Neuronal stem cell (in vitro differentiated cells): ENCODE measurements at regions not wholly inside any gene's neighbourhood (a gene's known extent, or its start where the extent isn't known, plus 50 kb on each side); places are given as distances from the start of the nearest gene placed in this dataset.

ENCODE experiments used
- DNase-seq: peaks from one replicate; pipeline ENCODE4 v3.0.0-alpha.2; 2013; ENCODE audit warnings: low spot score
- H2AFZ ChIP-seq: one replicate; pipeline ENCODE4 v1.6.1; 2013; ENCODE audit warnings: mild to moderate bottlenecking, low read length, inconsistent platforms
- H2AK5ac ChIP-seq: 2 replicates; pipeline ENCODE4 v1.6.1; 2013; ENCODE audit warnings: low read depth, mild to moderate bottlenecking, inconsistent platforms, low read length, moderate library complexity, mixed read lengths
- H2BK120ac ChIP-seq: 2 replicates; pipeline ENCODE4 v1.6.1; 2013; ENCODE audit warnings: low read depth, mild to moderate bottlenecking, inconsistent platforms, low read length, moderate library complexity, mixed read lengths
- H2BK12ac ChIP-seq: one replicate; pipeline ENCODE4 v1.6.1; 2013; ENCODE audit warnings: low read length, inconsistent platforms
- H2BK15ac ChIP-seq: 2 replicates; pipeline ENCODE4 v1.6.1; 2013; ENCODE audit warnings: mild to moderate bottlenecking, low read length, inconsistent platforms, mixed read lengths
- H2BK5ac ChIP-seq: one replicate; pipeline ENCODE4 v1.6.1; 2013; ENCODE audit warnings: inconsistent platforms, mild to moderate bottlenecking, low read length, moderate library complexity
- H3K14ac ChIP-seq: one replicate; pipeline ENCODE4 v1.6.1; 2013; ENCODE audit warnings: low read length, inconsistent platforms
- H3K18ac ChIP-seq: 2 replicates; pipeline ENCODE4 v1.6.1; 2013; ENCODE audit warnings: low read length, inconsistent platforms
- H3K23ac ChIP-seq: 2 replicates; pipeline ENCODE4 v1.6.1; 2013; ENCODE audit warnings: low read depth, mild to moderate bottlenecking, mixed read lengths, low read length, inconsistent platforms; ENCODE audit not compliant: poor library complexity
- H3K27ac ChIP-seq: replicated peaks from 3 replicates; pipeline ENCODE4 v1.5.1; 2013; ENCODE audit warnings: low read length, inconsistent platforms
- H3K27me3 ChIP-seq, 3 experiments: 2 replicates each; pipeline ENCODE4 v1.6.1; 2013; ENCODE audit warnings: low read length in 3 of 3, mild to moderate bottlenecking in 2 of 3, inconsistent platforms in 1 of 3, low read depth in 1 of 3, mixed read lengths in 1 of 3, moderate library complexity in 1 of 3; ENCODE audit not compliant: control insufficient read depth in 3 of 3, insufficient read depth in 3 of 3
- H3K36me3 ChIP-seq, 2 donors: replicated peaks in 1 of 2; 2 replicates each; pipeline ENCODE4 v1.6.1; 2013; ENCODE audit warnings: low read length in 2 of 2; ENCODE audit not compliant: control insufficient read depth in 2 of 2, insufficient read depth in 2 of 2
- H3K4ac ChIP-seq: 2 replicates; pipeline ENCODE4 v1.6.1; 2013; ENCODE audit warnings: inconsistent platforms, mild to moderate bottlenecking, low read length, moderate library complexity
- H3K4me1 ChIP-seq, 2 donors: 1 replicate in 1 of 2; 2 replicates in 1 of 2; pipeline ENCODE4 v1.6.1; 2013; ENCODE audit warnings: low read length in 2 of 2, low read depth in 1 of 2; ENCODE audit not compliant: control insufficient read depth in 2 of 2, insufficient read depth in 1 of 2
- H3K4me2 ChIP-seq: one replicate; pipeline ENCODE4 v1.6.1; 2013; ENCODE audit warnings: mild to moderate bottlenecking, low read length, inconsistent platforms; ENCODE audit not compliant: insufficient read depth, poor library complexity, severe bottlenecking
- H3K4me3 ChIP-seq, 2 donors: 2 replicates each; pipeline ENCODE4 v1.5.1; 2013; ENCODE audit warnings: low read length in 2 of 2, mild to moderate bottlenecking in 2 of 2, inconsistent platforms in 1 of 2, moderate library complexity in 1 of 2
- H3K79me1 ChIP-seq: one replicate; pipeline ENCODE4 v1.6.1; 2013; ENCODE audit warnings: low read depth, mild to moderate bottlenecking, inconsistent platforms, low read length, moderate library complexity
- H3K9ac ChIP-seq: one replicate; pipeline ENCODE4 v1.6.1; 2013; ENCODE audit warnings: mild to moderate bottlenecking, low read depth, low read length, inconsistent platforms; ENCODE audit not compliant: poor library complexity
- H3K9me3 ChIP-seq, 2 donors: replicated peaks in 1 of 2; 2 replicates each; pipeline versions ENCODE3 to v1.6.1; 2013; ENCODE audit warnings: low read length in 2 of 2, mild to moderate bottlenecking in 2 of 2, inconsistent platforms in 1 of 2, low read depth in 1 of 2, mixed read lengths in 1 of 2, moderate library complexity in 1 of 2; ENCODE audit not compliant: control insufficient read depth in 2 of 2, insufficient read depth in 1 of 2
- H4K8ac ChIP-seq: one replicate; pipeline ENCODE4 v1.6.1; 2013; ENCODE audit warnings: low read depth, mild to moderate bottlenecking, inconsistent platforms, low read length, moderate library complexity
- H4K91ac ChIP-seq: one replicate; pipeline ENCODE4 v1.6.1; 2013; ENCODE audit warnings: low read length, low read depth, mild to moderate bottlenecking, inconsistent platforms; ENCODE audit not compliant: poor library complexity
- WGBS, 2 donors: extraction: QIAGEN DNeasy Blood & Tissue Kit; methylation state at CpG; one replicate each; pipeline ENCODE4 v1.1.7; 2013; ENCODE audit warnings: missing lambda C conversion rate in 2 of 2, mixed read lengths in 1 of 2; ENCODE audit not compliant: insufficient read length in 2 of 2, insufficient replicate concordance in 1 of 2; ENCODE audit errors: extremely low coverage in 2 of 2; 5-methylcytosine and 5-hydroxymethylcytosine counted together

GRCh38 chr11:44421090-44421675 is 111.2 kb upstream of the ALX4 start:
- no peak overlapping the region for H2AFZ ChIP-seq
- H3K4me1 ChIP-seq: peaks cover 2 to 16% of the 10 kb centered on the region in 2 donors
- no peak overlapping the region for H3K27ac ChIP-seq
- H3K36me3 ChIP-seq: no peaks in the 10 kb centered on the region
- no peak for DNase-seq
- H2BK15ac ChIP-seq: no peak overlapping the region
- no peaks in the 10 kb centered on the region for H3K9me3 ChIP-seq
- no peak overlapping the region for H3K18ac ChIP-seq
- H3K23ac ChIP-seq: no peak overlapping the region
- no peaks in the 10 kb centered on the region for H3K79me1 ChIP-seq
- H3K4ac ChIP-seq: no peak overlapping the region
- no peak overlapping the region for H2BK5ac ChIP-seq
- no peak overlapping the region for H2BK12ac ChIP-seq
- H3K4me2 ChIP-seq: no peak overlapping the region
- H2BK120ac ChIP-seq: no peak overlapping the region
- no peak overlapping the region for H2AK5ac ChIP-seq
- peaks cover 0 to 2% (median 0%) of the 10 kb centered on the region in 3 experiments for H3K27me3 ChIP-seq
- no peak overlapping the region for H3K9ac ChIP-seq
- H4K8ac ChIP-seq: no peak overlapping the region
- no CpG with 5 or more reads among the region's 9 CpGs for WGBS, 2 donors
- H4K91ac ChIP-seq: no peak overlapping the region
- no peak overlapping the region for H3K4me3 ChIP-seq
- H3K14ac ChIP-seq: no peak overlapping the region

GRCh38 chr11:44423289-44423688 is 113.3 kb upstream of the ALX4 start:
- DNase-seq: no peak

DNA sequence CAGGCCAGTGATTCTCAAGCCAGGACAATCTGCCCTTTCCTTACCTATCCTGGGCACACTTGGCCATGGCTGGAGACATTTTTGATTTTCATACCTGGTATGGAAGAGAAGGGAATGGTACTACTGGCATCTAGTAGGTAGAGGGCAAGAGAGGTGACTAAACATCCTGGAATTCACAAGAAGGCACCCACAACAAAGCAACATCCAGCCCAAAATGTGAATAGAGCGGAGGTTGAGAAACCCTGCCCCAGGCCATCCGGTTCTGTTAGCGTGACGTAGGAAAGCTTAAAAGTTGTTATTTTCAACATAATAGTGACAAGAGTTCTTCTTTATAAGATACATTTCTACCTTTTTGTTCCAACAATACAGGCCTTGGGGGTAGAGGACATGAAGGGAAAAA is 114.9 kb upstream of the ALX4 start:
- Histone ChIP-seq H2BK120ac (no peak overlapping the region), H2BK12ac (no peak overlapping the region), H3K14ac (no peak overlapping the region), H3K4me2 (no peak overlapping the region), H3K4me3 (no peak overlapping the region), H3K9ac (no peak overlapping the region), H4K8ac (no peak overlapping the region), H4K91ac (no peak overlapping the region), H3K9me3 (no peaks in the 10 kb centered on the region), H3K79me1 (no peaks in the 10 kb centered on the region), H3K23ac (no peak overlapping the region), H3K36me3 (no peaks in the 10 kb centered on the region), H2AK5ac (no peak overlapping the region), H3K27ac (no peak overlapping the region), H2BK15ac (no peak overlapping the region), H3K18ac (no peak overlapping the region), H2AFZ (no peak overlapping the region), H3K4me1 (peaks cover 0 to 15% of the 10 kb centered on the region in 2 donors), H3K27me3 (no peaks in the 10 kb centered on the region), H2BK5ac (no peak overlapping the region), H3K4ac (no peak overlapping the region)
- no peak for DNase-seq
- WGBS, 2 donors: no CpG with 5 or more reads among the region's 4 CpGs

More at GRCh38 chr11:44423289-44423688, 113.3 kb upstream of the ALX4 start:
- Histone ChIP-seq H3K18ac (no peak overlapping the region), H4K8ac (no peak overlapping the region), H3K79me1 (no peaks in the 10 kb centered on the region), H3K4ac (no peak overlapping the region), H3K9me3 (no peaks in the 10 kb centered on the region), H2BK12ac (no peak overlapping the region), H2BK120ac (no peak overlapping the region), H2BK15ac (no peak overlapping the region), H3K9ac (no peak overlapping the region), H3K27ac (no peak overlapping the region), H3K27me3 (no peaks in the 10 kb centered on the region), H2AFZ (no peak overlapping the region), H2AK5ac (no peak overlapping the region), H3K4me1 (peaks cover 2 to 19% of the 10 kb centered on the region in 2 donors), H4K91ac (no peak overlapping the region), H3K14ac (no peak overlapping the region), H2BK5ac (no peak overlapping the region), H3K36me3 (no peaks in the 10 kb centered on the region), H3K4me3 (no peak overlapping the region), H3K23ac (no peak overlapping the region), H3K4me2 (no peak overlapping the region)
- no CpG with 5 or more reads among the region's 5 CpGs for WGBS, 2 donors

- no peak overlapping the region for H2BK15ac ChIP-seq
- H2AK5ac ChIP-seq: no peak overlapping the region
- H3K4me2 ChIP-seq: no peak overlapping the region
- no peak overlapping the region for H2AFZ ChIP-seq
- no peaks in the 10 kb centered on the region for H3K79me1 ChIP-seq
- no peak overlapping the region for H3K4ac ChIP-seq
- H4K91ac ChIP-seq: peak overlapping the region; percentile 18
- H3K27ac ChIP-seq: peak overlapping the region; percentile 42
- peak overlapping the region; percentile 84 for H3K18ac ChIP-seq
- H2BK12ac ChIP-seq: peak overlapping the region; percentile 2
- peaks cover 0 to 12% of the 10 kb centered on the region in 2 donors for H3K4me1 ChIP-seq
- H3K9me3 ChIP-seq: no peaks in the 10 kb centered on the region
- H3K27me3 ChIP-seq: no peaks in the 10 kb centered on the region
- H4K8ac ChIP-seq: no peak overlapping the region
- no CpG with 5 or more reads among the region's 8 CpGs for WGBS, 2 donors
- no peak overlapping the region for H3K14ac ChIP-seq
- H2BK120ac ChIP-seq: peak overlapping the region; percentile 10
- DNase-seq: no peak
- no peaks in the 10 kb centered on the region for H3K36me3 ChIP-seq
- H3K9ac ChIP-seq: no peak overlapping the region
- no peak overlapping the region for H2BK5ac ChIP-seq
- H3K23ac ChIP-seq: no peak overlapping the region
- no peak overlapping the region for H3K4me3 ChIP-seq
Measured at GRCh38 chr11:44426119-44426518, 116.2 kb upstream of the ALX4 start.
